ENCODE measurements at regions not wholly inside any gene's neighbourhood (a gene's known extent, or its start where the extent isn't known, plus 50 kb on each side); places are given as distances from the start of the nearest gene placed in this dataset.

GRCh38 chr13:20312292-20312691 lies 80.2 kb upstream of the GJB6 start:
- no peak for TF ChIP-seq RFX5 (IDR thresholded peaks at IDR 0.05; ENCODE audit: low read depth, low read length)
- TF ChIP-seq SKIL (IDR thresholded peaks at IDR 0.05; ENCODE audit: low read depth, poor library complexity, severe bottlenecking): no peak
- TF ChIP-seq MEF2A (IDR thresholded peaks at IDR 0.05; ENCODE audit: insufficient read depth, low read depth, low read length): no peak
- TF ChIP-seq BCL11A (IDR thresholded peaks at IDR 0.05; ENCODE audit: low read depth, low read length): no peak
- no peak for TF ChIP-seq JUNB (IDR thresholded peaks at IDR 0.05)
- no peak for TF ChIP-seq CTCF (IDR thresholded peaks at IDR 0.05 in 2 of 3, conservative IDR thresholded peaks at IDR 0.05 in 1 of 3; ENCODE audit: control insufficient read depth in 2 of 3, extremely low read depth in 1 of 3, insufficient read depth in 1 of 3, low read depth in 3 of 3, low read length in 3 of 3)
- no peak for TF ChIP-seq ATF3 (IDR thresholded peaks at IDR 0.05; ENCODE audit: borderline replicate concordance, extremely low read depth, low read depth, low read length)
- no peak for TF ChIP-seq EZH2 (IDR thresholded peaks at IDR 0.05; ENCODE audit: borderline replicate concordance, control insufficient read depth, low read depth, low read length)
- no peak for TF ChIP-seq SUZ12 (IDR thresholded peaks at IDR 0.05; ENCODE audit: unreplicated experiment)
- no peak for TF ChIP-seq NRF1 (conservative IDR thresholded peaks at IDR 0.05; ENCODE audit: low read depth, low read length)
- no peak for TF ChIP-seq ATF2 (IDR thresholded peaks at IDR 0.05; ENCODE audit: low read length)
- TF ChIP-seq POLR2A (IDR thresholded peaks at IDR 0.05; ENCODE audit: low read depth, low read length): no peak
